Activated naive CD4-positive, alpha-beta T cell treated with anti-CD3 and anti-CD28 coated beads, Interleukin-2, amount 10 ng/mL, durations not matched to agents 7 days and 5 days (primary cell): ENCODE measurements at regions not wholly inside any gene's neighbourhood (a gene's known extent, or its start where the extent isn't known, plus 50 kb on each side); places are given as distances from the start of the nearest gene placed in this dataset.
"Not testable (repeated sequence)": the region's sequence is repeated elsewhere in the genome, so short reads cannot be mapped to it uniquely, and the experiment has no call there.

Experiments
- CTCF ChIA-PET: fragments of 350-600 bp; sonication (Branson Sonifier 250); formaldehyde crosslinking; loops from one replicate; lab custom pipeline; 2021; ENCODE audit warnings: antibody characterized with exemption; lab: Charles Lee
- DNase-seq: peaks from one replicate; pipeline ENCODE4 v3.0.0-alpha.2; 2020
- H3K27ac Mint-ChIP-seq: one replicate; pipeline ENCODE4 v1.8.0; 2021; ENCODE audit warnings: mild to moderate bottlenecking, moderate library complexity, mixed read lengths
- H3K27me3 Mint-ChIP-seq: one replicate; pipeline ENCODE4 v1.8.0; 2021; ENCODE audit warnings: mild to moderate bottlenecking, mixed read lengths
- H3K36me3 Mint-ChIP-seq: one replicate; pipeline ENCODE4 v1.8.0; 2021; ENCODE audit warnings: mixed read lengths
- H3K4me1 Mint-ChIP-seq: one replicate; pipeline ENCODE4 v1.8.0; 2021; ENCODE audit warnings: mixed read lengths
- H3K4me3 Mint-ChIP-seq: one replicate; pipeline ENCODE4 v1.8.0; 2021; ENCODE audit warnings: mild to moderate bottlenecking, moderate library complexity, mixed read lengths
- H3K9me3 Mint-ChIP-seq: one replicate; pipeline ENCODE4 v1.8.0; 2021; ENCODE audit warnings: mixed read lengths

DNA sequence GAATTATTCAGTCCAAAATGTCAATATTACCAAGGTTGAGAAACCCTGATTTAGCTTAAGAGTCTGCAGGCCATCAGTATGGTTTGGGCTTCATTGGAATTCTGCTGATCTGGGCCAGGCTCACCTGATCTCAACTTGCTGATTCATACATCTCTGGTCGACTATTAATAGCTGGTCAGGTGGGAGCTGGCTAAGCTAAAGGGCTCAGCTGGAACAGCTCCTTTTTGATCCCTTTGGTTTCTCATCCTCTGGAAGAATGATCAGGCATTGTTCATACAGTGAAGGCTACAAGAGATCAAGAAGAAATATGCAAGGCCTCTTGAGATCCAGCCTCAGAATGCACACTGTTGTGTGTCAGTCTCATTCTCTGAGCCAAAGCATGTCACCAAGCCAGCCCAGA lies 123.3 kb upstream of the MME start:
- H3K27me3 Mint-ChIP-seq = no peaks in the 10 kb centered on the region
- H3K4me3 Mint-ChIP-seq = no peak overlapping the region
- no peaks in the 10 kb centered on the region for H3K4me1 Mint-ChIP-seq
- DNase-seq = no peak
- H3K36me3 Mint-ChIP-seq = no peaks in the 10 kb centered on the region
- H3K9me3 Mint-ChIP-seq = no peaks in the 10 kb centered on the region
- CTCF ChIA-PET = no interaction called here
- no peak overlapping the region for H3K27ac Mint-ChIP-seq

DNA sequence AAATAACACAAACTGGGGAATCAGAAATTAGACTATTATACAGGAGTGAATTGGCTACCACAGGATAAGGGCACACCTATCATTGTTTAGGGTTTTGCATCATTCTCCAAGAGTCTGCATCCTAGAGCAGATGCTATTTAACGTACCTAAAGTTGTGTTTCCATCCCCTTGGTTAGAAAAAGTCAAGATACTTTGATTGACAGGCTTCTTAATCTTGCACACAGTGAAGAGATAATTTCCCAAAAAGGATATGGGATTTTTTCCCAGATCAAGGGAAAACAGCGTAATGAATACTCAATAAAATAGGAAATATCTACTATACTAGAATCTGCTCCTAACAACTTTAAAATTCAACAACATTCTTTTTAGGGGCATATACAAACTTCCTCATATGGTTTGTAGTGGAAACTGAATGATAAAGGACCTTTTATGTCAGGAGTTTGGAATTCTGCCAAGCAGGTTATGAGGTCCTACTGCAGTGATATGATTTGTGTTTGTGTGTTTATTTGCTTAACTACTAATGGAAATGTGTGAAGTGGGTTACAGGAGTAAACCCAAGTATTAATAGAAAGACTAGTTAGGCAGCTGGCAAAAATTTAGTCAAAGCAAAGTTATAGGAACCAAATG lies 124.1 kb upstream of the MME start:
- Mint-ChIP-seq H3K27me3 (no peaks in the 10 kb centered on the region), H3K27ac (no peak overlapping the region), H3K4me1 (no peaks in the 10 kb centered on the region), H3K4me3 (no peak overlapping the region), H3K36me3 (no peaks in the 10 kb centered on the region), H3K9me3 (no peaks in the 10 kb centered on the region)
- CTCF ChIA-PET = no interaction called here
- DNase-seq = no peak

DNA sequence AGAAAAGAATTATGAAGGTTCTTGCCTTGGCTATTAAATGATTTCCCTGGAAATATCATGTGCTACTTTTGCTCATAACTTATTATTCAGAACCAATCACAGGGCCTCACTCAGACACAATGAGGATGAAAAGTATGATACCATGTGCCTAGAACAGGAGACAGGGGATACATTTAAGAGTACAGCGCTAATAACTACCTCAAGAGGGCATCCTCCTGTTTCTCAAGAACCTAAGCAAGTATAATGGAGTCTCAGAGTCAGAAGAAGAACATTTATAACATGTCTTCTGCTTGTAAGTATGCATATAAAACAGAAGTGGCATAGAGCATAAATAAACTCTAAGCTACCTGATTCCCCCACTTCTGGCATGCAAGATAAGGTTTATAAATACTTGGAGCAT lies 125.4 kb upstream of the MME start:
- no peak for DNase-seq
- CTCF ChIA-PET = no interaction called here

DNA sequence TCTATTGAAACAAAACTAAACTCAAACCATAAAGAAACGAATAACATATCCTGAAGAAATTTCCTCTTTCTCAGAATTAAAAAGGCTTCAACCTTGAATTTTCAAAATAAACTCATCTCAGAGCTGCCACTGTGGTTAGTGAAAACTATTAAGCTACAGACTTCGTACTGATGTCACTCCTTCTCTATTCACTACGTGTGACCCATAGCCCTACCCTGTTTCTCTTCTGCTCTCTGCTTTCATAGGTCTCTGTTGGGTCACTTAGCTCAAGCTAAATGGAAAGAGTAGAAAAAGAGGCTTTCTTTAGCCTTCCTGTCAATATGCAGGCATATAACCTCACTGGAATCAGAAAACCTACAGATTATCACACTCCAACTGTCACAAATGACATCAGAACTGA lies 126.6 kb upstream of the MME start:
- DNase-seq = no peak
- Mint-ChIP-seq H3K27me3 (no peaks in the 10 kb centered on the region), H3K36me3 (no peaks in the 10 kb centered on the region), H3K4me1 (no peaks in the 10 kb centered on the region), H3K9me3 (peaks cover 2% of the 10 kb centered on the region), H3K4me3 (no peak overlapping the region), H3K27ac (no peak overlapping the region)
- CTCF ChIA-PET = no interaction called here

More for the DNA sequence above, 125.4 kb upstream of the MME start:
- Mint-ChIP-seq H3K4me1 (no peaks in the 10 kb centered on the region), H3K36me3 (no peaks in the 10 kb centered on the region), H3K27ac (no peak overlapping the region), H3K4me3 (no peak overlapping the region), H3K9me3 (peaks cover under 1% of the 10 kb centered on the region), H3K27me3 (no peaks in the 10 kb centered on the region)

GRCh38 chr3:154952553-154952952 lies 127.6 kb upstream of the MME start:
- Mint-ChIP-seq H3K9me3 (peaks cover 2% of the 10 kb centered on the region), H3K4me1 (no peaks in the 10 kb centered on the region), H3K4me3 (no peak overlapping the region), H3K36me3 (no peaks in the 10 kb centered on the region), H3K27ac (no peak overlapping the region), H3K27me3 (no peaks in the 10 kb centered on the region)
- CTCF ChIA-PET = no interaction called here
- no peak for DNase-seq

- CTCF ChIA-PET = interaction anchor here (0.7 kb wide), 1 partner anchor 166 kb away, joined by 3 read pairs; no protein-coding TSS in a partner anchor
- Mint-ChIP-seq H3K36me3 (no peaks in the 10 kb centered on the region), H3K27ac (no peak overlapping the region), H3K9me3 (peaks cover 9% of the 10 kb centered on the region), H3K4me1 (no peaks in the 10 kb centered on the region), H3K4me3 (no peak overlapping the region), H3K27me3 (no peaks in the 10 kb centered on the region)
- DNase-seq = no peak
These were observed 136.1 kb upstream of the MME start for GRCh38 chr3:154943981-154944380.

- CTCF ChIA-PET = no interaction called here
- no peaks in the 10 kb centered on the region for H3K4me1 Mint-ChIP-seq
- H3K4me3 Mint-ChIP-seq = no peak overlapping the region
- H3K27me3 Mint-ChIP-seq = no peaks in the 10 kb centered on the region
- peaks cover 10% of the 10 kb centered on the region for H3K9me3 Mint-ChIP-seq
- DNase-seq = no peak
- H3K36me3 Mint-ChIP-seq = no peaks in the 10 kb centered on the region
- no peak overlapping the region for H3K27ac Mint-ChIP-seq
These were observed 137.3 kb upstream of the MME start for GRCh38 chr3:154942827-154943226.

- Mint-ChIP-seq H3K4me1 (no peaks in the 10 kb centered on the region), H3K36me3 (no peaks in the 10 kb centered on the region), H3K27ac (no peak overlapping the region), H3K9me3 (peaks cover 6% of the 10 kb centered on the region), H3K27me3 (no peaks in the 10 kb centered on the region), H3K4me3 (no peak overlapping the region)
- CTCF ChIA-PET = no interaction called here
- DNase-seq = no peak
These were observed 143.9 kb upstream of the MME start for GRCh38 chr3:154936196-154936595.

GRCh38 chr3:154933581-154933980 lies 146.5 kb upstream of the MME start:
- no peaks in the 10 kb centered on the region for H3K4me1 Mint-ChIP-seq
- H3K27me3 Mint-ChIP-seq = no peaks in the 10 kb centered on the region
- H3K36me3 Mint-ChIP-seq = no peaks in the 10 kb centered on the region
- DNase-seq = no peak
- CTCF ChIA-PET = no interaction called here
- no peak overlapping the region for H3K4me3 Mint-ChIP-seq
- H3K9me3 Mint-ChIP-seq = peaks cover 1% of the 10 kb centered on the region
- no peak overlapping the region for H3K27ac Mint-ChIP-seq

GRCh38 chr3:154932633-154933032 lies 147.5 kb upstream of the MME start:
- Mint-ChIP-seq H3K9me3 (no peaks in the 10 kb centered on the region), H3K27ac (no peak overlapping the region), H3K36me3 (no peaks in the 10 kb centered on the region), H3K4me1 (no peaks in the 10 kb centered on the region), H3K27me3 (no peaks in the 10 kb centered on the region), H3K4me3 (no peak overlapping the region)
- no peak for DNase-seq
- CTCF ChIA-PET = no interaction called here

- CTCF ChIA-PET = no interaction called here
- Mint-ChIP-seq H3K4me1 (no peaks in the 10 kb centered on the region), H3K36me3 (no peaks in the 10 kb centered on the region), H3K4me3 (no peak overlapping the region), H3K27me3 (no peaks in the 10 kb centered on the region), H3K9me3 (no peaks in the 10 kb centered on the region), H3K27ac (no peak overlapping the region)
- no peak for DNase-seq
These were observed 148.6 kb upstream of the MME start for GRCh38 chr3:154931484-154931883.

DNA sequence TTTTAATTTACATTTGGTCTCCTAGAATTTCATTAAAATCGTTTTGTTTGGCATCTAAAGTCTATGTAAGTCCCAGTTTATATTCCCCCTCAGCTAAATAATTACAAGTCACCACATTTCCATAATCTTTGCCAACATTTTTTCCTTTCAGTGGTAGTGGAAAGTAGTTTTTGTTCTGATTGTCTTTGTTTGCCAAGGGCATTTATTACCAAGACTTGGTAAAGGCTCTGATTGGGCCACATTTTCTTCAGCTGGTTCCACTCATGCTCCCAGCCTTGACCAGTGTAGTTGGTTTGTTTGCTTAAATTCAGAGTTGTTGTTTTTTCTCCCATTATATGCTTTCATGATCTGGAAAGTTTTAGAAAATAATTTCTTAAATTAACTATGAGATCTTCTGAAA lies 153.4 kb upstream of the MME start:
- CTCF ChIA-PET = no interaction called here

GRCh38 chr3:154921351-154921750 lies 158.8 kb upstream of the MME start:
- no peaks in the 10 kb centered on the region for H3K27me3 Mint-ChIP-seq
- CTCF ChIA-PET = no interaction called here
- H3K9me3 Mint-ChIP-seq = no peaks in the 10 kb centered on the region

More for the DNA sequence above, 153.4 kb upstream of the MME start:
- no peaks in the 10 kb centered on the region for H3K9me3 Mint-ChIP-seq
- no peaks in the 10 kb centered on the region for H3K4me1 Mint-ChIP-seq
- DNase-seq = no peak
- H3K27me3 Mint-ChIP-seq = no peaks in the 10 kb centered on the region
- H3K4me3 Mint-ChIP-seq = no peak overlapping the region
- no peak overlapping the region for H3K27ac Mint-ChIP-seq
- no peaks in the 10 kb centered on the region for H3K36me3 Mint-ChIP-seq

GRCh38 chr3:154919226-154919625 lies 160.9 kb upstream of the MME start:
- CTCF ChIA-PET = no interaction called here
- no peak for DNase-seq
- H3K4me1 Mint-ChIP-seq = no peaks in the 10 kb centered on the region
- H3K4me3 Mint-ChIP-seq = no peak overlapping the region
- H3K9me3 Mint-ChIP-seq = peaks cover 2% of the 10 kb centered on the region
- H3K27me3 Mint-ChIP-seq = no peaks in the 10 kb centered on the region
- no peak overlapping the region for H3K27ac Mint-ChIP-seq
- no peaks in the 10 kb centered on the region for H3K36me3 Mint-ChIP-seq

More at GRCh38 chr3:154921351-154921750, 158.8 kb upstream of the MME start:
- no peaks in the 10 kb centered on the region for H3K4me1 Mint-ChIP-seq
- DNase-seq = no peak
- no peak overlapping the region for H3K27ac Mint-ChIP-seq
- no peak overlapping the region for H3K4me3 Mint-ChIP-seq
- H3K36me3 Mint-ChIP-seq = no peaks in the 10 kb centered on the region

GRCh38 chr3:154904328-154904727 lies 175.8 kb upstream of the MME start:
- H3K27me3 Mint-ChIP-seq = no peaks in the 10 kb centered on the region
- peaks cover 2% of the 10 kb centered on the region for H3K9me3 Mint-ChIP-seq
- H3K4me3 Mint-ChIP-seq = no peak overlapping the region
- H3K4me1 Mint-ChIP-seq = no peaks in the 10 kb centered on the region
- CTCF ChIA-PET = no interaction called here
- H3K27ac Mint-ChIP-seq = no peak overlapping the region
- no peak for DNase-seq
- no peaks in the 10 kb centered on the region for H3K36me3 Mint-ChIP-seq

DNA sequence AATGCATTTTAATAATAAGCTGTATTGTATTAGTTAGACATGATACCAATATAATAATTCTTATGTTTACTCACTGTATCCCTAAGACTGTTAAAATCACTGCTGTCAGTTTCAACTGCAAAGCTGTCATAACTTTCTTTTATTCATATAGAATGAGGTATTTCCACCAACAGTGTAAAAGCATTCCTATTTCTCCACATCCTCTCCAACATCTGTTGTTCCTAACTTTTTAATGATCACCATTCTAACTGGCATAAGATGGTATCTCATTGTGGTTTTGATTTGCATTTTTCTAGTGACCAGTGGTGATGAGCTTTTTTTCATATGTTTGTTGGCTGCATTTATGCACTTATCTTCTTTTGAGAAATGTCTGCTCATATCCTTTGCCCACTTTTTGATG lies 177.6 kb upstream of the MME start:
- H3K9me3 Mint-ChIP-seq, DNase-seq, CTCF ChIA-PET, H3K4me1 Mint-ChIP-seq, H3K27ac Mint-ChIP-seq, H3K27me3 Mint-ChIP-seq, H3K4me3 Mint-ChIP-seq, H3K36me3 Mint-ChIP-seq: not testable (repeated sequence)
